ENCODE measurements at regions not wholly inside any gene's neighbourhood (a gene's known extent, or its start where the extent isn't known, plus 50 kb on each side); places are given as distances from the start of the nearest gene placed in this dataset.

- no peak overlapping the region for H3K4me3 Mint-ChIP-seq (ENCODE audit: low read depth)
- no peaks in the 10 kb centered on the region for H3K27me3 Mint-ChIP-seq
- TF ChIP-seq CTCF (IDR thresholded peaks at IDR 0.05; ENCODE audit: unreplicated experiment): no peak
- no peaks in the 10 kb centered on the region for H3K36me3 Mint-ChIP-seq (ENCODE audit: insufficient read depth)
- no peak overlapping the region for H3K27ac Mint-ChIP-seq
- no peaks in the 10 kb centered on the region for H3K9me3 Mint-ChIP-seq (ENCODE audit: low read depth)
- no peak for DNase-seq (ENCODE audit: low spot score, unreplicated experiment)
- no peaks in the 10 kb centered on the region for H3K4me1 Mint-ChIP-seq (ENCODE audit: low read depth)
Observed at GRCh38 chr7:17669204-17669603, 271.1 kb downstream of the SNX13 start.

DNA sequence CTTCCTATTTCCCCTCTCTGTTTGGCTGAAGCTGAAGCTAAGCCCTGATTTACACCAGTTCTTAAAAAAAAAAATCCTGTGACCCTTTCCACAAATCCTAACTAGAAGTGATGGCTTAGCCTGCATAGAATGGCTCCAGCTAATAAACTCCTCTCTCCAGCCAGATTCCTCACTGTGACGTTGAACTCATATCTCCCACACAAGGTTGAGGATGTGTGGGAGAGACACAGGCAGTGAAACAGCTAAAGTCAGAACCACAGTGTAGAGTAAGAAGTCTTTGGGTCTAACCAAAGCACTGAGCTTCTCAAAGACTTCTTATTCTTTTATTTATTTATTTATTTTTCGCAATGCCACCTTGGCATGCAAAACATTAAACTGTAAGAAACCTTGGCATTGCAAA is 268.3 kb downstream of the SNX13 start:
- Mint-ChIP-seq H3K4me1 (ENCODE audit: low read depth) (no peaks in the 10 kb centered on the region), H3K4me3 (ENCODE audit: low read depth) (no peak overlapping the region), H3K9me3 (ENCODE audit: low read depth) (no peaks in the 10 kb centered on the region), H3K27me3 (no peaks in the 10 kb centered on the region), H3K27ac (no peak overlapping the region), H3K36me3 (ENCODE audit: insufficient read depth) (no peaks in the 10 kb centered on the region)
- TF ChIP-seq CTCF (IDR thresholded peaks at IDR 0.05; ENCODE audit: unreplicated experiment): no peak
- no peak for DNase-seq (ENCODE audit: low spot score, unreplicated experiment)

DNA sequence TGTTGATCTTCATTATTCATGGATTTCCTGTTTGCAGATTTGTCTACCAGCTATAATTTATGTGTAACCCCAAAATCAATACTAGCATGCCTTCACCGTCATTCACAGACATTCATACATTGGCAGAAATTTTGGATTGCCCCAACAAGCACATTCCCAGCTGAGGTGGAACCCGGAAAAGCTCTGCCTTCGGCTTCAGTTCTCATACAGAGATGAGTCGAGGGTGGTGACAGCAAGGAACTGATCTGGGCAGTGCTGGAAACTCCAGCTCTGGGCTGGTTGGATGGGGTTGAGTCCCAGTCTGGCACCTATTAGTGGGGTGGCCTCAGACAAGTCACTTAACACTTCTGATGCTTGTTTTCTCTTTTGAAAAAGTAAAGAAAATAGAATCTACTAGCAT is 267.5 kb downstream of the SNX13 start:
- H3K4me1 Mint-ChIP-seq (ENCODE audit: low read depth): no peaks in the 10 kb centered on the region
- H3K9me3 Mint-ChIP-seq (ENCODE audit: low read depth): no peaks in the 10 kb centered on the region
- TF ChIP-seq CTCF (IDR thresholded peaks at IDR 0.05; ENCODE audit: unreplicated experiment): no peak
- H3K27me3 Mint-ChIP-seq: no peaks in the 10 kb centered on the region
- H3K36me3 Mint-ChIP-seq (ENCODE audit: insufficient read depth): no peaks in the 10 kb centered on the region
- no peak overlapping the region for H3K27ac Mint-ChIP-seq
- DNase-seq (ENCODE audit: low spot score, unreplicated experiment): no peak
- H3K4me3 Mint-ChIP-seq (ENCODE audit: low read depth): no peak overlapping the region

GRCh38 chr7:17674166-17674942 is 265.9 kb downstream of the SNX13 start:
- H3K4me1 Mint-ChIP-seq (ENCODE audit: low read depth): no peaks in the 10 kb centered on the region
- no peak for DNase-seq (ENCODE audit: low spot score, unreplicated experiment)
- no peaks in the 10 kb centered on the region for H3K9me3 Mint-ChIP-seq (ENCODE audit: low read depth)
- H3K36me3 Mint-ChIP-seq (ENCODE audit: insufficient read depth): no peaks in the 10 kb centered on the region
- H3K27ac Mint-ChIP-seq: no peak overlapping the region
- H3K4me3 Mint-ChIP-seq (ENCODE audit: low read depth): no peak overlapping the region
- no peak for TF ChIP-seq CTCF (IDR thresholded peaks at IDR 0.05; ENCODE audit: unreplicated experiment)
- H3K27me3 Mint-ChIP-seq: peaks cover 4% of the 10 kb centered on the region

GRCh38 chr7:17674943-17675608 is 265.2 kb downstream of the SNX13 start:
- no peaks in the 10 kb centered on the region for H3K9me3 Mint-ChIP-seq (ENCODE audit: low read depth)

More at GRCh38 chr7:17674943-17675608, 265.2 kb downstream of the SNX13 start:
- H3K4me1 Mint-ChIP-seq (ENCODE audit: low read depth): peaks cover 2% of the 10 kb centered on the region
- no peak for DNase-seq (ENCODE audit: low spot score, unreplicated experiment)
- TF ChIP-seq CTCF (IDR thresholded peaks at IDR 0.05; ENCODE audit: unreplicated experiment): no peak
- H3K27ac Mint-ChIP-seq: no peak overlapping the region
- H3K4me3 Mint-ChIP-seq (ENCODE audit: low read depth): no peak overlapping the region
- peaks cover 4% of the 10 kb centered on the region for H3K27me3 Mint-ChIP-seq
- H3K36me3 Mint-ChIP-seq (ENCODE audit: insufficient read depth): no peaks in the 10 kb centered on the region

Data from progenitor cell of endocrine pancreas (in vitro differentiated cells).